KMS-11 (cell line): ENCODE measurements at regions not wholly inside any gene's neighbourhood (a gene's known extent, or its start where the extent isn't known, plus 50 kb on each side); places are given as distances from the start of the nearest gene placed in this dataset.

Source experiments
- H2AFZ ChIP-seq: fragments of 200-600 bp; sonication (generic); 2 replicates; pipeline ENCODE4 v1.6.1; 2016; ENCODE audit warnings: antibody characterized with exemption, mixed run types, low read depth
- H3K27ac ChIP-seq: fragments of 200-600 bp; sonication (generic); 2 replicates; pipeline ENCODE4 v1.6.1; 2016; ENCODE audit warnings: mild to moderate bottlenecking, mixed run types
- H3K27me3 ChIP-seq: fragments of 200-600 bp; sonication (generic); 2 replicates; pipeline ENCODE4 v1.6.1; 2017; ENCODE audit warnings: mild to moderate bottlenecking, low read depth, mixed run types, moderate library complexity; ENCODE audit not compliant: insufficient read depth
- H3K36me3 ChIP-seq: fragments of 200-600 bp; sonication (generic); 2 replicates; pipeline ENCODE4 v1.6.1; 2017; ENCODE audit warnings: mild to moderate bottlenecking, mixed run types; ENCODE audit not compliant: insufficient read depth
- H3K4me1 ChIP-seq: fragments of 200-600 bp; sonication (generic); 2 replicates; pipeline ENCODE4 v1.6.1; 2016; ENCODE audit warnings: mild to moderate bottlenecking, low read depth, mixed run types; ENCODE audit not compliant: poor library complexity, severe bottlenecking
- H3K4me2 ChIP-seq: fragments of 200-600 bp; sonication (generic); 2 replicates; pipeline ENCODE4 v1.7.0; 2016; ENCODE audit warnings: mild to moderate bottlenecking, mixed run types
- H3K4me3 ChIP-seq: fragments of 200-600 bp; sonication (generic); IDR thresholded peaks from 2 replicates; pipeline ENCODE4 v1.6.1; 2017; ENCODE audit warnings: low read depth, low read length, mixed read lengths; ENCODE audit not compliant: insufficient read depth
- H3K79me2 ChIP-seq: fragments of 200-600 bp; sonication (generic); 2 replicates; pipeline ENCODE4 v1.6.1; 2016; ENCODE audit warnings: low read depth, mixed run types; ENCODE audit not compliant: insufficient read depth
- H3K9ac ChIP-seq: fragments of 200-600 bp; sonication (generic); 2 replicates; pipeline ENCODE4 v1.6.1; 2016; ENCODE audit warnings: mild to moderate bottlenecking, mixed run types
- H4K20me1 ChIP-seq: fragments of 200-600 bp; sonication (generic); 2 replicates; pipeline ENCODE4 v1.6.1; 2016; ENCODE audit warnings: mild to moderate bottlenecking, mixed run types; ENCODE audit not compliant: insufficient read depth
- CTCF ChIP-seq: fragments of 200-600 bp; sonication (generic); conservative IDR thresholded peaks from 2 replicates; pipeline ENCODE4 v1.6.1; 2017; ENCODE audit warnings: low read depth, mild to moderate bottlenecking, antibody characterized with exemption, low read length, moderate library complexity, mixed read lengths

DNA sequence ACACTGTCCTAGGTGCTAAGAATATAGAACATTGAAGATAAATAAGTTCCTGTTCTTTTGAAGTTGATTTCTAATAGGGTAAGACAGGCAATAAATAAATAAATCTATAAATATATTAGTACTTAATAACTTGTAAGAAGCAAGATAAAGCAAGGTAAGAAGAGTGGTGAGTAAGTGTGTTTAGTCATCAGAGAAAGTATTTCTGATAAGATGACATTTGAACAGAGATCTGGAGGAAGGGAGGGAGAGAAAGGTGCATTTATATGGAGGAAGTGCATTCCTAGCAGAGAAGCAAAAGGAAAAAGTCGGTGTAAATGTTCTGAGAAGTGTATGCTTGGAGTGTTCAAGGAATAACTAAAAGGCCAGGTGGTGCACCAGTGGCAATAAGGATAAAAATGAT is 184.4 kb upstream of the GRIP1 start:
- H4K20me1 ChIP-seq = no peaks in the 10 kb centered on the region
- no peaks in the 10 kb centered on the region for H3K36me3 ChIP-seq
- H3K27ac ChIP-seq = no peak overlapping the region
- no peak overlapping the region for H3K9ac ChIP-seq
- no peak for TF ChIP-seq CTCF
- H2AFZ ChIP-seq = no peak overlapping the region
- H3K4me3 ChIP-seq = no peak overlapping the region
- no peak overlapping the region for H3K4me2 ChIP-seq
- H3K4me1 ChIP-seq = no peaks in the 10 kb centered on the region
- H3K79me2 ChIP-seq = no peaks in the 10 kb centered on the region
- no peaks in the 10 kb centered on the region for H3K27me3 ChIP-seq

DNA sequence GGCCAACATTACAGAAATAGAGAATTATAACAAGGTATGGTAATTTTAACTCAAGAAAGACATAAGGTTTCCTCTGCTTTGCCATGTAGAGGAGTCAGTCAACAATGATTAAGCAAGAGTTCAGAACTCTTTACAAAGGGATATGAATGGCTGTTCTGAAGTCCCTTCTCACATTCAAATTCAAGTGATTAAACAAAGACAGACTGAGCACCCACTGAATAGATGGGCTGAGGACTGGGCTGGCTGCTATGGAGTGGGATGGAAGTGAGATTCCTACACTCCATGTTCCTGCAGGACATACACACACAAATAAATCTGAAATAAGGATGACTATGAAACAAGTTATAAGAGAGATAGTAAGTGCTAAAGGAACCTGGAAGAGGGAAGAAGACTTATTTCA is 199.0 kb upstream of the GRIP1 start:
- H3K36me3 ChIP-seq = no peaks in the 10 kb centered on the region
- H3K4me3 ChIP-seq = no peak overlapping the region
- no peaks in the 10 kb centered on the region for H3K27me3 ChIP-seq
- H4K20me1 ChIP-seq = no peaks in the 10 kb centered on the region
- no peak overlapping the region for H3K4me2 ChIP-seq
- no peak for TF ChIP-seq CTCF
- H3K27ac ChIP-seq = no peak overlapping the region
- H3K79me2 ChIP-seq = no peaks in the 10 kb centered on the region
- no peak overlapping the region for H3K9ac ChIP-seq
- H3K4me1 ChIP-seq = no peaks in the 10 kb centered on the region
- H2AFZ ChIP-seq = no peak overlapping the region

DNA sequence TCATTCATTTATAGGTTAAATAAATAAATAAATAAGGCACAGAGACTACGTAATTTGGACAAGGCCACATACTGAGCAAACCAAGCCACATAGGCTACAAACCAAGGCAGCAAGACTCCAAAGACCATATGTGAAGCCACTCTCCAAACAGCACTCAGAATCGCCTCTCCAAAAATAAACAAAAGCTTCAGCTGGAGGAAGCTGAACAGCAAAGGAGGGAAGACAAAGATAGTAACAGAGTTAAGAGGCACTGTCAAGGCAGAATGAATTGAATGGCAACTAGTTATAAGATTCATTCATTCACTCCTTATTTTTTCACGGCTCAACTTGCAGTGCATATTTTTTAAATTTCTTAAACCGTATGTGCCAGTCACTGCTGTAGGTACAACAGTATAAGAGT is 200.5 kb upstream of the GRIP1 start:
- no peaks in the 10 kb centered on the region for H3K27me3 ChIP-seq
- TF ChIP-seq CTCF = no peak
- no peak overlapping the region for H3K27ac ChIP-seq
- no peaks in the 10 kb centered on the region for H3K79me2 ChIP-seq
- H3K4me3 ChIP-seq = no peak overlapping the region
- H3K4me1 ChIP-seq = no peaks in the 10 kb centered on the region
- no peaks in the 10 kb centered on the region for H4K20me1 ChIP-seq
- H3K36me3 ChIP-seq = no peaks in the 10 kb centered on the region
- no peak overlapping the region for H3K4me2 ChIP-seq
- no peak overlapping the region for H2AFZ ChIP-seq
- no peak overlapping the region for H3K9ac ChIP-seq

DNA sequence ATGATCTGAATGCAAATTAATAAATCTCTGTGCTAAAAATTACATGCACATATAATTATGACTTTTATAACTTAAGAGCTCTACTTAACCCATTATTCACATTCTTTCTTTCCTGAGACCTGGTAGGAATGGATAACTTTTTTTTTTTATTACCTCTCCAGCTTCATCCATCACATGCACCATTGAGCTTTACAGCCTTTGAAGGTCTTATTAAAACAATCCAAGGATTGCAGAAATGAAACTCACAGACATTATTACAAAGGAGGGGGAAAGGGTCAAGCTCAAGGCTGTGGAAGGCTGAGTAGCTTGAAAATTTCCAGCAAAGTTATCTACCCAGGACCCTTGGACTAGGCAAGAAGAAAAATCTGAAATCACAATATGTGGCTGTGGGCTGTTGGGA is 202.5 kb upstream of the GRIP1 start:
- Histone ChIP-seq H3K79me2 (no peaks in the 10 kb centered on the region), H3K27ac (no peak overlapping the region), H3K27me3 (no peaks in the 10 kb centered on the region), H4K20me1 (no peaks in the 10 kb centered on the region), H2AFZ (no peak overlapping the region), H3K4me3 (no peak overlapping the region), H3K9ac (no peak overlapping the region), H3K4me1 (no peaks in the 10 kb centered on the region), H3K4me2 (no peak overlapping the region), H3K36me3 (no peaks in the 10 kb centered on the region)
- no peak for TF ChIP-seq CTCF

DNA sequence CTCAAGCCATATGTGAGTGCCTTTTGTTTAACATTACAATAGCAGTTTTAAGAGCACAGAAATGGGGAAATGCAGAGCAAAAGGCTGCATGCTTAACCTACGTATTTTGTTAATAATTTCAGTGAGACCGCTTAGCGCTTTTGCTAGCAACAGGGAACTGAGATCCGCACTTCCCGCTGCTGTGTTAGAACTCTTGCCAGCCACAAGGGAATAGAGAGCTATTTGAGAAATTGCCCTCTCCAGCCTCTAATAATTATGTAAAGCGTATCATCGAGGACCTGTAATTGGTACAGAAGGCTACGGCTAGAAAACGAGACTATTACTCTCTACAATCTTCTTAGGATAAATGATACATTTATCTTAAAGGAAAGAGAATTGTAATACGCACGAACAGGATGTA is 205.2 kb upstream of the GRIP1 start:
- no peak overlapping the region for H3K9ac ChIP-seq
- H3K4me1 ChIP-seq = no peaks in the 10 kb centered on the region
- TF ChIP-seq CTCF = no peak
- H3K27me3 ChIP-seq = no peaks in the 10 kb centered on the region
- no peak overlapping the region for H3K4me3 ChIP-seq
- H3K36me3 ChIP-seq = no peaks in the 10 kb centered on the region
- no peak overlapping the region for H3K4me2 ChIP-seq
- no peak overlapping the region for H2AFZ ChIP-seq
- no peaks in the 10 kb centered on the region for H3K79me2 ChIP-seq
- H3K27ac ChIP-seq = no peak overlapping the region
- H4K20me1 ChIP-seq = no peaks in the 10 kb centered on the region
